ENCODE measurements at regions not wholly inside any gene's neighbourhood (a gene's known extent, or its start where the extent isn't known, plus 50 kb on each side); places are given as distances from the start of the nearest gene placed in this dataset.

DNA sequence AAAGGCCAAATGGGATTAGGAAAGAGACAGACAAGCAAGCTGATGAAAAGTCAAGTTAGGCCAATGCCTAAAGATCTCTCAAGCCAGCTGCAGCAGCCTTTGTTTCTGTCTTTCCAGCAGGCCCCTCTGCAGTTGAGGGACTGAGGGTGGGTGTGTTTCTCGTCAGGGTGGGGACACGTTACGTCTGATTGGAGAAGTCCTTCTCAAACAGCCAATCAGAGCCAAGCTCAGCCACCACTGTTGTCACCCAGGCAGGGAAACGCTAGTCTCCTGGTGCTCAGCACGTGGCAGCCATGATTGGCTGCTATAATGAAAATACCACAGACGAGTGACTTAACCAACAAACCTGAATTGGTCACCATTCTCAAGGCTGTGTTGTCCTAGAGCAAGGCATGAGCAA lies 177.1 kb upstream of the LCORL start:
- TF ChIP-seq CTCF (IDR thresholded peaks at IDR 0.05) (no peak), POLR2A (IDR thresholded peaks at IDR 0.05) (no peak), POLR2AphosphoS5 (IDR thresholded peaks at IDR 0.05) (no peak)
